AG04450 (cell line): ENCODE measurements at regions not wholly inside any gene's neighbourhood (a gene's known extent, or its start where the extent isn't known, plus 50 kb on each side); places are given as distances from the start of the nearest gene placed in this dataset.

Experiments used
- CTCF ChIA-PET: fragments of 300-600, 350-600 bp; formaldehyde crosslinking; extraction: SDS; loops from one replicate; lab custom pipeline; 2022; ENCODE audit warnings: antibody characterized with exemption, inconsistent platforms; lab: Charles Lee
- POLR2A ChIA-PET: fragments of 350-600 bp; formaldehyde crosslinking; extraction: SDS; loops from one replicate; lab custom pipeline; 2021; ENCODE audit warnings: antibody characterized with exemption, inconsistent platforms; lab: Yijun Ruan, JAX
- DNase-seq: peaks from one replicate; pipeline ENCODE4 v3.0.0-alpha.2; 2011; ENCODE audit warnings: low read depth, low spot score
- H3K27ac ChIP-seq: one replicate; pipeline ENCODE4 v1.5.1; 2012; ENCODE audit warnings: low read depth, low read length, control low read depth
- H3K27me3 ChIP-seq: one replicate; pipeline ENCODE4 v1.6.0; 2012; ENCODE audit warnings: low read length; ENCODE audit not compliant: control insufficient read depth, insufficient read depth
- H3K4me3 ChIP-seq: 2 replicates; pipeline ENCODE4 v1.5.1; 2011; ENCODE audit warnings: mild to moderate bottlenecking, low read depth, low read length, control low read depth
- H3K9me3 ChIP-seq: 2 replicates; pipeline ENCODE4 v1.5.1; 2012; ENCODE audit warnings: low read length; ENCODE audit not compliant: control insufficient read depth, insufficient read depth
- TF ChIP-seq, protein P1 (sequence below): IDR thresholded peaks from 2 replicates; pipeline ENCODE4 v1.5.1; 2011; ENCODE audit warnings: low read depth, low read length, control low read depth, inconsistent platforms

DNA sequence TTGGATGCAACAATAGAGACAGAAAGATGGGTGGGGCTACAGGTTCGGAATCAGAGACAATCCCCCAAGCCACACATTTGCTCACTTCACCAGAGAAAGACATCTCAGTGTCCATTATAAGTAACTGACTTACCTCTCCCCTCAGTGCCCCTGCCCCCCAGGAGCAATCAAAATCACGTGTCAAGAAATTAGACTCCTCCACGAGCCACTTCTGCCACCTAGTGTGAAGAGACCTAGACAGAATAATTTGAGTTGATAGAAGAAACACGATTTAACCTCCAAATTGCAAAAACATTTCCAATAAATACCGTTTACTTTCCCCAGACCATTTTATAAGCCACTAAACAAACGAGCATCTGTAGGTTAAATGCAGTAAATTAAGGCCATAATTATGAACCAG is 123.2 kb downstream of the SLC30A10 start:
- no peaks in the 10 kb centered on the region for H3K9me3 ChIP-seq
- TF ChIP-seq, protein P1, sequence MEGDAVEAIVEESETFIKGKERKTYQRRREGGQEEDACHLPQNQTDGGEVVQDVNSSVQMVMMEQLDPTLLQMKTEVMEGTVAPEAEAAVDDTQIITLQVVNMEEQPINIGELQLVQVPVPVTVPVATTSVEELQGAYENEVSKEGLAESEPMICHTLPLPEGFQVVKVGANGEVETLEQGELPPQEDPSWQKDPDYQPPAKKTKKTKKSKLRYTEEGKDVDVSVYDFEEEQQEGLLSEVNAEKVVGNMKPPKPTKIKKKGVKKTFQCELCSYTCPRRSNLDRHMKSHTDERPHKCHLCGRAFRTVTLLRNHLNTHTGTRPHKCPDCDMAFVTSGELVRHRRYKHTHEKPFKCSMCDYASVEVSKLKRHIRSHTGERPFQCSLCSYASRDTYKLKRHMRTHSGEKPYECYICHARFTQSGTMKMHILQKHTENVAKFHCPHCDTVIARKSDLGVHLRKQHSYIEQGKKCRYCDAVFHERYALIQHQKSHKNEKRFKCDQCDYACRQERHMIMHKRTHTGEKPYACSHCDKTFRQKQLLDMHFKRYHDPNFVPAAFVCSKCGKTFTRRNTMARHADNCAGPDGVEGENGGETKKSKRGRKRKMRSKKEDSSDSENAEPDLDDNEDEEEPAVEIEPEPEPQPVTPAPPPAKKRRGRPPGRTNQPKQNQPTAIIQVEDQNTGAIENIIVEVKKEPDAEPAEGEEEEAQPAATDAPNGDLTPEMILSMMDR, result peak; percentile 6; the same call in 1 of the 2 replicates
- H3K4me3 ChIP-seq, result no peak overlapping the region
- POLR2A ChIA-PET, result interaction anchor here (0.7 kb wide), 1 partner anchor 1554 kb away, joined by 3 read pairs; no protein-coding TSS in a partner anchor
- no peaks in the 10 kb centered on the region for H3K27me3 ChIP-seq
- H3K27ac ChIP-seq, result no peak overlapping the region
- CTCF ChIA-PET, result interaction anchor here (1.2 kb wide), 1 partner anchor 1475 kb away, joined by 3 read pairs; no protein-coding TSS in a partner anchor
- no peak for DNase-seq

GRCh38 chr1:219801156-219801820 is 127.1 kb downstream of the SLC30A10 start:
- ChIA-PET POLR2A (no interaction called here), CTCF (interaction anchor here (0.7 to 2.3 kb wide), 3 partner anchors 11 to 1499 kb away, joined by 3 to 21 read pairs (median 4); no protein-coding TSS in a partner anchor)
- TF ChIP-seq, protein P1, result no peak
- Histone ChIP-seq H3K4me3 (no peak overlapping the region), H3K9me3 (no peaks in the 10 kb centered on the region), H3K27ac (no peak overlapping the region), H3K27me3 (no peaks in the 10 kb centered on the region)
- no peak for DNase-seq

- Histone ChIP-seq H3K9me3 (no peaks in the 10 kb centered on the region), H3K27me3 (no peaks in the 10 kb centered on the region), H3K27ac (peak overlapping the region; percentile 63), H3K4me3 (no peak overlapping the region)
- no peak for DNase-seq
- ChIA-PET CTCF (interaction anchor here (0.7 to 1.6 kb wide), 2 partner anchors 39 to 137 kb away, joined by 3 to 5 read pairs; no protein-coding TSS in a partner anchor), POLR2A (no interaction called here)
- TF ChIP-seq, protein P1, result no peak
Measured at GRCh38 chr1:219798283-219799030, 129.9 kb downstream of the SLC30A10 start.

DNA sequence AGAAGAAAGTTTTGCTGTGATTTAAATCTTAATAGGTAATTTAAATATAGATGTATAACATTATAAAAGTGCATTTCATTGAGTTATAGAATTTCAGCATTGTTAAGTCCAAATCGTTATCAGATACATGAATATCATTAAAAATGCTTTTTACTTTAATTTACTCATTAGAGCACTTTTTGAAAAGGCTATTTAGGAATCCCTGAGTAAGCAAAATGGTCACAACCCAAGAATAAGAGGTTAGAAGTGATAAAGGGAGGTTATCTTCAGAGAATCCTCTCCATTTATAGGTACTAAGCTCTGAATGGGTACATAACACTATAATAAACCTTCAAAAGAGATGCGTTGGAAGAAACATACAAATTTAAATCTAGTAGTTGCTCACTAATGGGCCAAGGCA is 130.7 kb downstream of the SLC30A10 start:
- no peak overlapping the region for H3K4me3 ChIP-seq
- ChIA-PET POLR2A (no interaction called here), CTCF (interaction anchor here (1.0 to 1.6 kb wide), 3 partner anchors 13 to 136 kb away, joined by 3 to 5 read pairs (median 4); no protein-coding TSS in a partner anchor)
- TF ChIP-seq, protein P1, result no peak
- H3K9me3 ChIP-seq, result no peaks in the 10 kb centered on the region
- no peaks in the 10 kb centered on the region for H3K27me3 ChIP-seq
- no peak overlapping the region for H3K27ac ChIP-seq
- no peak for DNase-seq

DNA sequence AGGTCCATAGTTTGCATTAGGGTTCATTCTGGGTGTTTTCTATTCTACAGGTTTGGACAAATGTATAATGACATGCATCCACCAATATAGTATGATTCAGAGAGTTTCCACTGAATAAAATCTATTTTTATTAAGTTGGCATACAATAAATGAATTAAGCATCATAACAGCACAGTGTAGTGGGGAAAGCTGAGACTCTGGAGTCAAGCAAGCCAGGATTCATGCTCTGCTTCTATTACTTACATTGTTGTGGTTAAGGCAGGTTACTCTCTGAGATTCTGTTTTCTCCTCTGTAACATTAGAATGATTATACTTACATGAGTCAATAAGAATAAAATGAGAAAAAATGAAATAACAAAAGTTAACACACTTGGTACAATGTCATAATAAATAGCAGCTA is 131.3 kb downstream of the SLC30A10 start:
- Histone ChIP-seq H3K4me3 (no peak overlapping the region), H3K27me3 (no peaks in the 10 kb centered on the region), H3K27ac (no peak overlapping the region), H3K9me3 (no peaks in the 10 kb centered on the region)
- TF ChIP-seq, protein P1, result no peak
- ChIA-PET CTCF (interaction anchor here (1.0 to 1.6 kb wide), 3 partner anchors 14 to 136 kb away, joined by 3 to 5 read pairs (median 4); no protein-coding TSS in a partner anchor), POLR2A (no interaction called here)
- no peak for DNase-seq
